K562 (cell line): ENCODE measurements at regions not wholly inside any gene's neighbourhood (a gene's known extent, or its start where the extent isn't known, plus 50 kb on each side); places are given as distances from the start of the nearest gene placed in this dataset.

ENCODE experiments used
- ATAC-seq: fragments of 200-7000 bp; cut with Tn5 transposase; 3 replicates; pipeline ENCODE4 v1.9.1; 2020; ENCODE audit warnings: moderate library complexity
- BruUV-seq: library from RNA; stranded (reverse); fragments of 400-500 nt; replicated peaks from 2 replicates; lab custom pipeline; 2021; lab: Mats Ljungman, UMichigan
- CTCF ChIA-PET: fragments of 300-600 bp; formaldehyde crosslinking; extraction: SDS; loops from one replicate; lab custom pipeline; 2021; ENCODE audit warnings: low intra/inter-chr PET ratio; lab: Yijun Ruan, JAX
- POLR2A ChIA-PET: fragments of 300-600, 350-650 bp; sonication (Branson Sonifier 250); formaldehyde crosslinking; extraction: SDS; loops from one replicate; lab custom pipeline; 2021; ENCODE audit warnings: antibody characterized with exemption, inconsistent platforms; lab: Yijun Ruan, JAX
- DNase-seq, 4 experiments: peaks; one replicate each; pipeline versions ENCODE4 v3.0.0 to v3.0.0-alpha.2; 2011 to 2018; ENCODE audit warnings: low spot score in 3 of 4, mixed read lengths in 3 of 4; ENCODE audit errors: extremely low read depth in 1 of 4
- FAIRE-seq: peaks from 2 replicates; lab custom pipeline; 2011; peaks lifted over from hg19 to GRCh38; lab: Jason Lieb, UNC
- H2AFZ ChIP-seq: 2 replicates; pipeline ENCODE4 v1.6.0; 2011; ENCODE audit warnings: low read depth, low read length, control low read depth, inconsistent platforms
- H3K27ac ChIP-seq: fragments of 200-600 bp; 3 replicates; pipeline ENCODE4 v1.8.0; 2011; ENCODE audit warnings: low read depth, mild to moderate bottlenecking, control low read depth, inconsistent platforms, low read length, moderate library complexity, mixed read lengths; ENCODE audit errors: extremely low read depth
- H3K27me3 ChIP-seq, 2 experiments: fragments of 300-600 bp in 1 of 2; 2 replicates in 1 of 2; 3 replicates in 1 of 2; pipeline versions ENCODE4 v1.6.0 to v1.8.0; 2011; ENCODE audit warnings: inconsistent platforms in 2 of 2, low read length in 2 of 2, mild to moderate bottlenecking in 1 of 2, mixed read lengths in 1 of 2, moderate library complexity in 1 of 2; ENCODE audit not compliant: control insufficient read depth in 2 of 2, insufficient read depth in 2 of 2
- H3K36me3 ChIP-seq: fragments of 300-600 bp; 3 replicates; pipeline ENCODE4 v1.8.0; 2011; ENCODE audit warnings: mild to moderate bottlenecking, low read length, inconsistent platforms; ENCODE audit not compliant: control insufficient read depth, insufficient read depth
- H3K4me1 ChIP-seq, 2 experiments: fragments of 200-600 bp in 1 of 2; replicated peaks in 1 of 2; 2 replicates in 1 of 2; 3 replicates in 1 of 2; pipeline versions ENCODE4 v1.5.1 to v1.8.0; 2011; ENCODE audit warnings: inconsistent platforms in 2 of 2, low read length in 2 of 2, mild to moderate bottlenecking in 1 of 2, mixed read lengths in 1 of 2, moderate library complexity in 1 of 2; ENCODE audit not compliant: control insufficient read depth in 2 of 2, insufficient read depth in 2 of 2
- H3K4me2 ChIP-seq: 2 replicates; pipeline ENCODE4 v1.6.1; 2011; ENCODE audit warnings: low read length, control low read depth, inconsistent platforms, mixed read lengths; ENCODE audit not compliant: insufficient read depth
- H3K4me3 ChIP-seq: fragments of 200-600 bp; sonication (generic), shearing (Covaris generic); 2 replicates; pipeline ENCODE4 v1.5.1; 2016; ENCODE audit warnings: control low read depth, inconsistent platforms
- H3K79me2 ChIP-seq: fragments of 200-600 bp; 3 replicates; pipeline ENCODE4 v1.8.0; 2011; ENCODE audit warnings: low read length, inconsistent platforms; ENCODE audit not compliant: control insufficient read depth, insufficient read depth
- H3K9ac ChIP-seq, 2 experiments: 2 replicates each; pipeline versions ENCODE4 v1.6.0 to v1.6.1; 2011; ENCODE audit warnings: low read depth in 2 of 2, low read length in 2 of 2, control low read depth in 1 of 2, inconsistent platforms in 1 of 2, mild to moderate bottlenecking in 1 of 2, mixed read lengths in 1 of 2; ENCODE audit not compliant: insufficient read depth in 1 of 2
- H3K9me1 ChIP-seq: one replicate; pipeline ENCODE4 v1.6.0; 2011; ENCODE audit warnings: inconsistent platforms, mild to moderate bottlenecking, low read length, moderate library complexity; ENCODE audit not compliant: control insufficient read depth, insufficient read depth
- H3K9me3 ChIP-seq: replicated peaks from 2 replicates; pipeline ENCODE4 v1.5.1; 2011; ENCODE audit warnings: low read depth, low read length, inconsistent platforms; ENCODE audit not compliant: control insufficient read depth, insufficient read depth
- H4K20me1 ChIP-seq: replicated peaks from 2 replicates; pipeline ENCODE4 v1.6.1; 2011; ENCODE audit warnings: low read length, inconsistent platforms, mixed read lengths; ENCODE audit not compliant: control insufficient read depth, insufficient read depth
- MBD2 ChIP-seq: sonication (generic); IDR thresholded peaks from 2 replicates; pipeline ENCODE4 v1.6.1; 2016; ENCODE audit warnings: low read depth, borderline replicate concordance
- WGBS: fragments of 100-300 bp; shearing (Covaris generic); methylation state at CpG from one replicate; pipeline ENCODE4 v1.1.6; 2016; ENCODE audit warnings: low coverage, mixed read lengths; ENCODE audit not compliant: insufficient coverage; ENCODE audit errors: missing lambda C conversion rate; 5-methylcytosine and 5-hydroxymethylcytosine counted together
- in situ Hi-C: fragments of 300-500 bp; cut with MboI; formaldehyde crosslinking; loops from 4 replicates; pipeline ENCODE4 v1.15.0; 2018; ENCODE audit warnings: inconsistent platforms, mixed read lengths
- intact Hi-C: fragments of 100-400 bp; cut with micrococcal nuclease; formaldehyde crosslinking; loops from 2 replicates; pipeline ENCODE4 v1.14.2; 2022
- TF ChIP-seq, protein P1 (sequence below), 2 experiments: fragments of 450-650 bp; IDR thresholded peaks; 2 replicates each; pipeline ENCODE4 v1.6.1; 2016; ENCODE audit warnings: mild to moderate bottlenecking in 2 of 2, borderline replicate concordance in 1 of 2, low read depth in 1 of 2, moderate library complexity in 1 of 2

DNA sequence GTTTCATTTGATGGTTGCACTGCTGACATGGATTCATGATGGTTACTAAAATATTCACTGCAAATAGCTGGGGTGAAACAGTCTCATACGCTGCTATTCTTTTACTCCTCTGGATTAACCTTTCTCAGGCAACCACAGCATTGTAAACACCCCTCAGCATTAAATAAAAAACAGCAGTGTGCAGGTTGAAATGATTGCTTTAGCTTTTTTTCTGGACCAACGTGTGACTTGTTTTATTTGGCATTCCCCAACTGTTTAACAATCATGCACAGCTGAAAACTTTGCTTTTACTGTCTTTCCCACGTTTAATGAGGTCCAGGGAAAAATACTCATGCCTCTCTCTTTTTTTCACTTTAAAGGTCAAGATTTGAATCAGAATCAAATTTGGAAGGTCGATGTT is 490.8 kb downstream of the RAPGEF2 start:
- Histone ChIP-seq H3K4me3 (no peak overlapping the region), H3K9me3 (no peaks in the 10 kb centered on the region), H4K20me1 (no peaks in the 10 kb centered on the region), H2AFZ (no peak overlapping the region), H3K4me1 (no peaks in the 10 kb centered on the region), H3K27me3 (no peaks in the 10 kb centered on the region), H3K9ac (no peak overlapping the region), H3K4me2 (no peak overlapping the region), H3K79me2 (no peaks in the 10 kb centered on the region), H3K9me1 (no peaks in the 10 kb centered on the region), H3K27ac (no peak overlapping the region), H3K36me3 (no peaks in the 10 kb centered on the region)
- no peak for FAIRE-seq
- in situ Hi-C loops (no loop called here), intact Hi-C loops (no loop called here)
- 0% methylated on average over 3 of the region's 4 CpGs for WGBS
- no peak for DNase-seq
- ChIA-PET CTCF (no interaction called here), POLR2A (no interaction called here)
- no peak for ATAC-seq
- TF ChIP-seq, protein P1, sequence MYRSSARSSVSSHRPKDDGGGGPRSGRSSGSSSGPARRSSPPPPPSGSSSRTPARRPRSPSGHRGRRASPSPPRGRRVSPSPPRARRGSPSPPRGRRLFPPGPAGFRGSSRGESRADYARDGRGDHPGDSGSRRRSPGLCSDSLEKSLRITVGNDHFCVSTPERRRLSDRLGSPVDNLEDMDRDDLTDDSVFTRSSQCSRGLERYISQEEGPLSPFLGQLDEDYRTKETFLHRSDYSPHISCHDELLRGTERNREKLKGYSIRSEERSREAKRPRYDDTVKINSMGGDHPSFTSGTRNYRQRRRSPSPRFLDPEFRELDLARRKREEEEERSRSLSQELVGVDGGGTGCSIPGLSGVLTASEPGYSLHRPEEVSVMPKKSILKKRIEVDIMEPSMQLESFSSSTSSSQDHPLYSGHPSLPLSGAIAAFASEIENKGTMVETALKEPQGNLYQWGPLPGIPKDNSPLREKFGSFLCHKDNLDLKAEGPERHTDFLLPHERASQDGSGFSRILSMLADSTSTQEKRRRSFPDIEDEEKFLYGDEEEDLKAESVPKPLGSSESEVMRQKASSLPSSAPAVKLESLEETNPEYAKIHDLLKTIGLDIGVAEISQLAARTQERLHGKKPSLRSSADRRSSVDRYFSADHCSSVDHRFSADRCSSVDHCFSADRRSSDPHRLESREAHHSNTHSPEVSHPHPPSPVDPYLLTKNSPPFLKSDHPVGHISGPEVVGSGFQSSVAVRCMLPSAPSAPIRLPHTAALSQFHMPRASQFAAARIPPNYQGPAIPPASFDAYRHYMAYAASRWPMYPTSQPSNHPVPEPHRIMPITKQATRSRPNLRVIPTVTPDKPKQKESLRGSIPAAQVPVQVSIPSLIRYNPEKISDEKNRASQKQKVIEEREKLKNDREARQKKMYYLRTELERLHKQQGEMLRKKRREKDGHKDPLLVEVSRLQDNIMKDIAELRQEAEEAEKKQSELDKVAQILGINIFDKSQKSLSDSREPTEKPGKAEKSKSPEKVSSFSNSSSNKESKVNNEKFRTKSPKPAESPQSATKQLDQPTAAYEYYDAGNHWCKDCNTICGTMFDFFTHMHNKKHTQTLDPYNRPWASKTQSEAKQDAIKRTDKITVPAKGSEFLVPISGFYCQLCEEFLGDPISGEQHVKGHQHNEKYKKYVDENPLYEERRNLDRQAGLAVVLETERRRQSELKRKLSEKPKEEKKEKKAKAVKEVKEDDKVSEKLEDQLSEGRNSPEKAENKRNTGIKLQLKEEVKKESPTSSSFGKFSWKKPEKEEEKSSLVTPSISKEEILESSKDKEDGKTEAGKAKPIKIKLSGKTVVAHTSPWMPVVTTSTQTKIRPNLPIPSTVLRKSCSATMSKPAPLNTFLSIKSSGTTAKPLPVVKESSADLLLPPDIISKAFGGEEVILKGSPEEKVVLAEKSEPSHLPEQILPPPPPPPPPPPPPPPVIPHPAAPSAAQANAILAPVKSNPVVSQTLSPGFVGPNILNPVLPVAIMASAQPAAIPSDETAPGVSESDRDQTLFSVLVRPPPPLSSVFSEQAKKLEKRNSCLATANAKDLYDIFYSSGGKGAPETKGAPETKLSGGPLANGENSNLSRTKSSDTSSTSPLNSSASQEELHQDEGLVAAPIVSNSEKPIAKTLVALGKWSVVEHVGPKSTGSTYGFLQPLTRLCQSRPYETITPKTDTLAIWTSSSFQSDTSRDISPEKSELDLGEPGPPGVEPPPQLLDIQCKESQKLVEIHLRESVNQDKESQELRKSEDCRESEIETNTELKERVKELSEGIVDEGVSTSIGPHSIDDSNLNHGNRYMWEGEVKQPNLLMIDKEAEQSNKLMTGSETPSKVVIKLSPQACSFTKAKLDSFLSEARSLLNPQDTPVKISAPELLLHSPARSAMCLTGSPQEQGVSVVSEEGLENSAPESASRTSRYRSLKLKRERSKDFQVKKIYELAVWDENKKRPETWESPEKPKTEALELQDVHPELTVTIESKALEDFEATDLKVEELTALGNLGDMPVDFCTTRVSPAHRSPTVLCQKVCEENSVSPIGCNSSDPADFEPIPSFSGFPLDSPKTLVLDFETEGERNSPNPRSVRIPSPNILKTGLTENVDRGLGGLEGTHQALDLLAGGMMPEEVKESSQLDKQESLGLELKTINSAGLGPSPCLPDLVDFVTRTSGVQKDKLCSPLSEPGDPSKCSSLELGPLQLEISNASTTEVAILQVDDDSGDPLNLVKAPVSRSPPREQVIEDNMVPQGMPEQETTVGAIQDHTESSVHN (IDR thresholded peaks at IDR 0.05; ENCODE audit: borderline replicate concordance in 1 of 2, low read depth in 1 of 2) = no peak
- no peak for TF ChIP-seq MBD2
- no TSS peak for BruUV-seq
